HEK293 (cell line): ENCODE measurements at regions not wholly inside any gene's neighbourhood (a gene's known extent, or its start where the extent isn't known, plus 50 kb on each side); places are given as distances from the start of the nearest gene placed in this dataset.

Experiments
- CTCF ChIA-PET: fragments of 350-600 bp; formaldehyde crosslinking; extraction: SDS; loops from one replicate; lab custom pipeline; 2021; ENCODE audit warnings: antibody characterized with exemption; lab: Yijun Ruan, JAX
- POLR2A ChIA-PET: fragments of 300-600 bp; formaldehyde crosslinking; extraction: SDS; loops from one replicate; lab custom pipeline; 2020; ENCODE audit warnings: antibody characterized with exemption, inconsistent platforms; lab: Yijun Ruan, JAX
- H3K27ac ChIP-seq: fragments of 200-500 bp; sonication (Bioruptor generic); 2 replicates; pipeline ENCODE4 v1.5.1; 2014; ENCODE audit warnings: low read depth, low read length, control low read depth, inconsistent platforms; ENCODE audit errors: extremely low read depth
- H3K36me3 ChIP-seq, 2 experiments: fragments of 200-500 bp in 1 of 2; sonication (Bioruptor generic) in 1 of 2; 1 replicate in 1 of 2; 2 replicates in 1 of 2; pipeline ENCODE4 v1.5.1; 2014 to 2017; ENCODE audit warnings: inconsistent platforms in 2 of 2, low read length in 2 of 2; ENCODE audit not compliant: control insufficient read depth in 2 of 2, insufficient read depth in 1 of 2
- H3K4me1 ChIP-seq: fragments of 200-500 bp; sonication (Bioruptor generic); 2 replicates; pipeline ENCODE4 v1.5.1; 2014; ENCODE audit warnings: mild to moderate bottlenecking, low read length, inconsistent platforms; ENCODE audit not compliant: control insufficient read depth, insufficient read depth
- H3K4me3 ChIP-seq: 2 replicates; pipeline ENCODE4 v1.5.1; 2011; ENCODE audit warnings: low read depth, mild to moderate bottlenecking, control low read depth, low read length, moderate library complexity
- H3K9me3 ChIP-seq: fragments of 200-500 bp; sonication (Bioruptor generic); 2 replicates; pipeline ENCODE4 v1.5.1; 2014; ENCODE audit warnings: low read depth, low read length, inconsistent platforms; ENCODE audit not compliant: control insufficient read depth, insufficient read depth
- ELK4 ChIP-seq: IDR thresholded peaks from 2 replicates; pipeline ENCODE4 v1.6.1; 2011; ENCODE audit warnings: mild to moderate bottlenecking, low read depth, low read length, borderline replicate concordance
- GFI1B ChIP-seq: fragments of 450-650 bp; formaldehyde crosslinking; IDR thresholded peaks from 2 replicates; pipeline ENCODE4 v1.5.1; 2016; ENCODE audit warnings: missing biosample characterization, missing genetic modification characterization
- GLI4 ChIP-seq: fragments of 450-650 bp; formaldehyde crosslinking; IDR thresholded peaks from 2 replicates; pipeline ENCODE4 v1.5.1; 2016; ENCODE audit warnings: missing biosample characterization, missing genetic modification characterization
- KLF10 ChIP-seq: fragments of 450-650 bp; IDR thresholded peaks from 2 replicates; pipeline ENCODE4 v1.5.1; 2018; ENCODE audit warnings: missing biosample characterization, mild to moderate bottlenecking, missing genetic modification characterization
- KLF9 ChIP-seq: fragments of 450-650 bp; formaldehyde crosslinking; IDR thresholded peaks from 2 replicates; pipeline ENCODE4 v1.5.1; 2016; ENCODE audit warnings: missing biosample characterization, missing genetic modification characterization, low read depth
- SCRT2 ChIP-seq: fragments of 450-650 bp; formaldehyde crosslinking; IDR thresholded peaks from 2 replicates; pipeline ENCODE4 v1.5.1; 2016; ENCODE audit warnings: missing biosample characterization, missing genetic modification characterization
- SP7 ChIP-seq: fragments of 450-650 bp; formaldehyde crosslinking; IDR thresholded peaks from 2 replicates; pipeline ENCODE4 v1.5.1; 2016; ENCODE audit warnings: missing biosample characterization, missing genetic modification characterization
- YY2 ChIP-seq: fragments of 450-650 bp; formaldehyde crosslinking; IDR thresholded peaks from 2 replicates; pipeline ENCODE4 v1.5.1; 2016; ENCODE audit warnings: missing biosample characterization, missing genetic modification characterization
- ZBTB1 ChIP-seq: fragments of 450-650 bp; formaldehyde crosslinking; IDR thresholded peaks from 2 replicates; pipeline ENCODE4 v1.5.1; 2016; ENCODE audit warnings: missing biosample characterization, missing genetic modification characterization
- ZIC2 ChIP-seq: fragments of 450-650 bp; formaldehyde crosslinking; IDR thresholded peaks from 2 replicates; pipeline ENCODE4 v1.5.1; 2016; ENCODE audit warnings: missing biosample characterization, missing genetic modification characterization
- ZNF121 ChIP-seq: fragments of 450-650 bp; formaldehyde crosslinking; IDR thresholded peaks from 2 replicates; pipeline ENCODE4 v1.5.1; 2016; ENCODE audit warnings: missing biosample characterization, missing genetic modification characterization
- ZNF18 ChIP-seq: fragments of 450-650 bp; formaldehyde crosslinking; IDR thresholded peaks from 2 replicates; pipeline ENCODE4 v1.5.1; 2016; ENCODE audit warnings: missing biosample characterization, missing genetic modification characterization
- ZNF266 ChIP-seq: fragments of 450-650 bp; formaldehyde crosslinking; IDR thresholded peaks from 2 replicates; pipeline ENCODE4 v1.5.1; 2016; ENCODE audit warnings: missing biosample characterization, missing genetic modification characterization, low read depth
- ZNF311 ChIP-seq: fragments of 450-650 bp; formaldehyde crosslinking; IDR thresholded peaks from 2 replicates; pipeline ENCODE4 v1.5.1; 2017; ENCODE audit warnings: missing biosample characterization, missing genetic modification characterization, borderline replicate concordance
- ZNF473 ChIP-seq: fragments of 450-650 bp; formaldehyde crosslinking; IDR thresholded peaks from 2 replicates; pipeline ENCODE4 v1.5.1; 2017; ENCODE audit warnings: missing biosample characterization, missing genetic modification characterization
- ZNF571 ChIP-seq: fragments of 450-650 bp; formaldehyde crosslinking; IDR thresholded peaks from 2 replicates; pipeline ENCODE4 v1.5.0; 2017; ENCODE audit warnings: missing biosample characterization, missing genetic modification characterization
- ZNF639 ChIP-seq: fragments of 450-650 bp; formaldehyde crosslinking; IDR thresholded peaks from 2 replicates; pipeline ENCODE4 v1.5.1; 2016; ENCODE audit warnings: missing biosample characterization, missing genetic modification characterization
- ZNF670 ChIP-seq: fragments of 450-650 bp; formaldehyde crosslinking; IDR thresholded peaks from 2 replicates; pipeline ENCODE4 v1.5.1; 2016; ENCODE audit warnings: missing biosample characterization, missing genetic modification characterization, low read depth
- ZNF692 ChIP-seq: fragments of 450-650 bp; formaldehyde crosslinking; IDR thresholded peaks from 2 replicates; pipeline ENCODE4 v1.5.1; 2016; ENCODE audit warnings: missing biosample characterization, missing genetic modification characterization
- ZNF701 ChIP-seq: fragments of 450-650 bp; formaldehyde crosslinking; IDR thresholded peaks from 2 replicates; pipeline ENCODE4 v1.5.1; 2016; ENCODE audit warnings: missing biosample characterization, missing genetic modification characterization
- TF ChIP-seq, protein P1 (sequence below): fragments of 450-650 bp; IDR thresholded peaks from 2 replicates; pipeline ENCODE4 v1.5.1; 2018; ENCODE audit warnings: missing biosample characterization, missing genetic modification characterization
- TF ChIP-seq, protein P2 (sequence below): fragments of 450-650 bp; formaldehyde crosslinking; IDR thresholded peaks from 2 replicates; pipeline ENCODE4 v1.5.1; 2017; ENCODE audit warnings: missing biosample characterization, missing genetic modification characterization
- TF ChIP-seq, protein P3 (sequence below): fragments of 450-650 bp; formaldehyde crosslinking; IDR thresholded peaks from 2 replicates; pipeline ENCODE4 v1.5.1; 2016; ENCODE audit warnings: missing biosample characterization, missing genetic modification characterization
- TF ChIP-seq, protein P4 (sequence below): fragments of 450-650 bp; formaldehyde crosslinking; IDR thresholded peaks from 2 replicates; pipeline ENCODE4 v1.5.1; 2016; ENCODE audit warnings: missing biosample characterization, missing genetic modification characterization

DNA sequence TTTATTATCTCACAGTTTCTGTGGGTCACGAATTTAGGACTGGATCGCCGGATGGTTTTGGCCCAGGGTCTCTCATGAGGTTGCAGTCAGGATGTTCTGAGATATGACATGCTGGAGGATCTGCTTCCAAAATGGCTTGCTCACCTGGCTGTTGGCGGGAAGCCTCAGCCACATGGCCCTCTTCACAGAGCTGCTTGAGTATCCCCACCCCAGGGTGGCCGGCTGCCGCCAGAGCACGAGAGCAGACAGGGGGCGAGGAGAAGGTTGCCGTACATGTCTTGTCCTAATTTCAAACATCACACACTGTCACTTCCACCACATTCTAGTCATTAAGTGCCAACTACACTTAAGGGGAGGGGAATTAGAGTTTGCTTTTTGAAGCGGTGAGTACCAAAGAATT, 365.8 kb downstream of the FGFR2 start (continued):
- TF ChIP-seq ZNF18 (tag by site-specific recombination) (no peak), SP7 (tag by site-specific recombination) (no peak), KLF9 (tag by site-specific recombination) (no peak), ZIC2 (tag by site-specific recombination) (no peak), GFI1B (tag by site-specific recombination) (no peak), YY2 (tag by site-specific recombination) (no peak), GLI4 (tag by site-specific recombination) (no peak), ZNF473 (tag by site-specific recombination) (no peak), SCRT2 (tag by site-specific recombination) (no peak)
- TF ChIP-seq, protein P1, sequence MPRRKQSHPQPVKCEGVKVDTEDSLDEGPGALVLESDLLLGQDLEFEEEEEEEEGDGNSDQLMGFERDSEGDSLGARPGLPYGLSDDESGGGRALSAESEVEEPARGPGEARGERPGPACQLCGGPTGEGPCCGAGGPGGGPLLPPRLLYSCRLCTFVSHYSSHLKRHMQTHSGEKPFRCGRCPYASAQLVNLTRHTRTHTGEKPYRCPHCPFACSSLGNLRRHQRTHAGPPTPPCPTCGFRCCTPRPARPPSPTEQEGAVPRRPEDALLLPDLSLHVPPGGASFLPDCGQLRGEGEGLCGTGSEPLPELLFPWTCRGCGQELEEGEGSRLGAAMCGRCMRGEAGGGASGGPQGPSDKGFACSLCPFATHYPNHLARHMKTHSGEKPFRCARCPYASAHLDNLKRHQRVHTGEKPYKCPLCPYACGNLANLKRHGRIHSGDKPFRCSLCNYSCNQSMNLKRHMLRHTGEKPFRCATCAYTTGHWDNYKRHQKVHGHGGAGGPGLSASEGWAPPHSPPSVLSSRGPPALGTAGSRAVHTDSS (tag by site-specific recombination), result no peak
- TF ChIP-seq, protein P2, sequence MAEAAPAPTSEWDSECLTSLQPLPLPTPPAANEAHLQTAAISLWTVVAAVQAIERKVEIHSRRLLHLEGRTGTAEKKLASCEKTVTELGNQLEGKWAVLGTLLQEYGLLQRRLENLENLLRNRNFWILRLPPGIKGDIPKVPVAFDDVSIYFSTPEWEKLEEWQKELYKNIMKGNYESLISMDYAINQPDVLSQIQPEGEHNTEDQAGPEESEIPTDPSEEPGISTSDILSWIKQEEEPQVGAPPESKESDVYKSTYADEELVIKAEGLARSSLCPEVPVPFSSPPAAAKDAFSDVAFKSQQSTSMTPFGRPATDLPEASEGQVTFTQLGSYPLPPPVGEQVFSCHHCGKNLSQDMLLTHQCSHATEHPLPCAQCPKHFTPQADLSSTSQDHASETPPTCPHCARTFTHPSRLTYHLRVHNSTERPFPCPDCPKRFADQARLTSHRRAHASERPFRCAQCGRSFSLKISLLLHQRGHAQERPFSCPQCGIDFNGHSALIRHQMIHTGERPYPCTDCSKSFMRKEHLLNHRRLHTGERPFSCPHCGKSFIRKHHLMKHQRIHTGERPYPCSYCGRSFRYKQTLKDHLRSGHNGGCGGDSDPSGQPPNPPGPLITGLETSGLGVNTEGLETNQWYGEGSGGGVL (tag by site-specific recombination), result no peak

DNA sequence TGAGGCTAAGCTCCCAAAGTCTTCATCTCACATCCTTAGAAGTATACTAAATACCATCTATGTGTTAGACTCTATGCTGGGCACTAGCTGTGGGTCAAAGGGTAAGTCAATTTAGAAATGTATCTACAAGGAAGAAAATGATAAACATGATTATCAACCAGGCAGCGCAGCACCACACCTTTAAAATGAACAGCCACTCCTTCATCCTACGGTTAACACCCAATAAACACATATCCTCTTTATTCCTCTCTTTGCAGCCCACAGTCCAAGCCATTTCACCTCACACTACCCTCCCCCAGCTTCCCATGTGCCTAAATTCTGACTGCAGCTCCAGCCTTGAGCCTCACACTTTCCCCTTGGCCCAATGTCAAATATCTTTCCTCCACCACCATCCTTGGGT, 362.6 kb downstream of the FGFR2 start:
- ChIA-PET POLR2A (no interaction called here), CTCF (no interaction called here)
- H3K36me3 ChIP-seq, result no peaks in the 10 kb centered on the region
- no peak overlapping the region for H3K4me3 ChIP-seq
- H3K9me3 ChIP-seq, result peaks cover 3% of the 10 kb centered on the region; the same call in 1 of the 2 replicates
- H3K27ac ChIP-seq, result no peak overlapping the region
- no peaks in the 10 kb centered on the region for H3K4me1 ChIP-seq
- no peak for TF ChIP-seq ZNF692 (tag by site-specific recombination)
- no peak for TF ChIP-seq ZNF266 (tag by site-specific recombination)
- no peak for TF ChIP-seq ZNF311
- TF ChIP-seq ZNF701, result no peak
- TF ChIP-seq, protein P3, sequence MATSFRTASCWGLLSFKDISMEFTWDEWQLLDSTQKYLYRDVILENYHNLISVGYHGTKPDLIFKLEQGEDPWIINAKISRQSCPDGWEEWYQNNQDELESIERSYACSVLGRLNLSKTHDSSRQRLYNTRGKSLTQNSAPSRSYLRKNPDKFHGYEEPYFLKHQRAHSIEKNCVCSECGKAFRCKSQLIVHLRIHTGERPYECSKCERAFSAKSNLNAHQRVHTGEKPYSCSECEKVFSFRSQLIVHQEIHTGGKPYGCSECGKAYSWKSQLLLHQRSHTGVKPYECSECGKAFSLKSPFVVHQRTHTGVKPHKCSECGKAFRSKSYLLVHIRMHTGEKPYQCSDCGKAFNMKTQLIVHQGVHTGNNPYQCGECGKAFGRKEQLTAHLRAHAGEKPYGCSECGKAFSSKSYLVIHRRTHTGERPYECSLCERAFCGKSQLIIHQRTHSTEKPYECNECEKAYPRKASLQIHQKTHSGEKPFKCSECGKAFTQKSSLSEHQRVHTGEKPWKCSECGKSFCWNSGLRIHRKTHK, result no peak
- TF ChIP-seq KLF10, result no peak
- no peak for TF ChIP-seq ZBTB1
- TF ChIP-seq ZNF670, result no peak
- no peak for TF ChIP-seq ZNF571
- TF ChIP-seq, protein P4, sequence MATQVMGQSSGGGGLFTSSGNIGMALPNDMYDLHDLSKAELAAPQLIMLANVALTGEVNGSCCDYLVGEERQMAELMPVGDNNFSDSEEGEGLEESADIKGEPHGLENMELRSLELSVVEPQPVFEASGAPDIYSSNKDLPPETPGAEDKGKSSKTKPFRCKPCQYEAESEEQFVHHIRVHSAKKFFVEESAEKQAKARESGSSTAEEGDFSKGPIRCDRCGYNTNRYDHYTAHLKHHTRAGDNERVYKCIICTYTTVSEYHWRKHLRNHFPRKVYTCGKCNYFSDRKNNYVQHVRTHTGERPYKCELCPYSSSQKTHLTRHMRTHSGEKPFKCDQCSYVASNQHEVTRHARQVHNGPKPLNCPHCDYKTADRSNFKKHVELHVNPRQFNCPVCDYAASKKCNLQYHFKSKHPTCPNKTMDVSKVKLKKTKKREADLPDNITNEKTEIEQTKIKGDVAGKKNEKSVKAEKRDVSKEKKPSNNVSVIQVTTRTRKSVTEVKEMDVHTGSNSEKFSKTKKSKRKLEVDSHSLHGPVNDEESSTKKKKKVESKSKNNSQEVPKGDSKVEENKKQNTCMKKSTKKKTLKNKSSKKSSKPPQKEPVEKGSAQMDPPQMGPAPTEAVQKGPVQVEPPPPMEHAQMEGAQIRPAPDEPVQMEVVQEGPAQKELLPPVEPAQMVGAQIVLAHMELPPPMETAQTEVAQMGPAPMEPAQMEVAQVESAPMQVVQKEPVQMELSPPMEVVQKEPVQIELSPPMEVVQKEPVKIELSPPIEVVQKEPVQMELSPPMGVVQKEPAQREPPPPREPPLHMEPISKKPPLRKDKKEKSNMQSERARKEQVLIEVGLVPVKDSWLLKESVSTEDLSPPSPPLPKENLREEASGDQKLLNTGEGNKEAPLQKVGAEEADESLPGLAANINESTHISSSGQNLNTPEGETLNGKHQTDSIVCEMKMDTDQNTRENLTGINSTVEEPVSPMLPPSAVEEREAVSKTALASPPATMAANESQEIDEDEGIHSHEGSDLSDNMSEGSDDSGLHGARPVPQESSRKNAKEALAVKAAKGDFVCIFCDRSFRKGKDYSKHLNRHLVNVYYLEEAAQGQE (tag by site-specific recombination), result no peak
- no peak for TF ChIP-seq ELK4
- TF ChIP-seq ZNF121 (tag by site-specific recombination), result no peak
- no peak for TF ChIP-seq ZNF639
